HG02973 (cell line): ENCODE measurements at regions not wholly inside any gene's neighbourhood (a gene's known extent, or its start where the extent isn't known, plus 50 kb on each side); places are given as distances from the start of the nearest gene placed in this dataset.

Experiments used
- ATAC-seq: cut with Tn5 transposase; IDR thresholded peaks from one replicate; pipeline ENCODE4 v1.9.1; 2021; ENCODE audit warnings: moderate library complexity; ENCODE audit not compliant: unreplicated experiment

- no peak for ATAC-seq
Measured at GRCh38 chr12:115443351-115443938, 759.5 kb upstream of the TBX3 start.

- ATAC-seq, result no peak
Measured at GRCh38 chr12:115440438-115440837, 756.5 kb upstream of the TBX3 start.

GRCh38 chr12:115439008-115439601 lies 755.1 kb upstream of the TBX3 start:
- no peak for ATAC-seq

GRCh38 chr12:115438314-115438713 lies 754.3 kb upstream of the TBX3 start:
- ATAC-seq, result no peak

GRCh38 chr12:115437061-115437567 lies 753.1 kb upstream of the TBX3 start:
- ATAC-seq, result no peak

- no peak for ATAC-seq
Measured at GRCh38 chr12:115433014-115433634, 749.1 kb upstream of the TBX3 start.

GRCh38 chr12:115430636-115431035 lies 746.7 kb upstream of the TBX3 start:
- no peak for ATAC-seq

- no peak for ATAC-seq
Measured at GRCh38 chr12:115426732-115427131, 742.8 kb upstream of the TBX3 start.

- no peak for ATAC-seq
Measured at GRCh38 chr12:115424003-115424402, 740.0 kb upstream of the TBX3 start.

- ATAC-seq, result no peak
Measured at GRCh38 chr12:115423546-115423987, 739.6 kb upstream of the TBX3 start.

GRCh38 chr12:115422845-115423545 lies 739.0 kb upstream of the TBX3 start:
- no peak for ATAC-seq

GRCh38 chr12:115421796-115422709 lies 738.1 kb upstream of the TBX3 start:
- no peak for ATAC-seq

- no peak for ATAC-seq
Measured at GRCh38 chr12:115421350-115421749, 737.4 kb upstream of the TBX3 start.

GRCh38 chr12:115419145-115419646 lies 735.2 kb upstream of the TBX3 start:
- ATAC-seq, result no peak

- no peak for ATAC-seq
Measured at GRCh38 chr12:115417610-115418009, 733.6 kb upstream of the TBX3 start.

GRCh38 chr12:115416869-115417268 lies 732.9 kb upstream of the TBX3 start:
- ATAC-seq, result no peak

- no peak for ATAC-seq
Measured at GRCh38 chr12:115413626-115414025, 729.7 kb upstream of the TBX3 start.

- ATAC-seq, result no peak
Measured at GRCh38 chr12:115412831-115413230, 728.9 kb upstream of the TBX3 start.

- ATAC-seq, result no peak
Measured at GRCh38 chr12:115411121-115411520, 727.1 kb upstream of the TBX3 start.

GRCh38 chr12:115408642-115409041 lies 724.7 kb upstream of the TBX3 start:
- no peak for ATAC-seq
